AG20443 (cell line): ENCODE measurements at regions not wholly inside any gene's neighbourhood (a gene's known extent, or its start where the extent isn't known, plus 50 kb on each side); places are given as distances from the start of the nearest gene placed in this dataset.

Source experiments
- DNase-seq: peaks from one replicate; pipeline ENCODE4 v3.0.0; 2012; ENCODE audit warnings: low spot score, mixed read lengths

DNA sequence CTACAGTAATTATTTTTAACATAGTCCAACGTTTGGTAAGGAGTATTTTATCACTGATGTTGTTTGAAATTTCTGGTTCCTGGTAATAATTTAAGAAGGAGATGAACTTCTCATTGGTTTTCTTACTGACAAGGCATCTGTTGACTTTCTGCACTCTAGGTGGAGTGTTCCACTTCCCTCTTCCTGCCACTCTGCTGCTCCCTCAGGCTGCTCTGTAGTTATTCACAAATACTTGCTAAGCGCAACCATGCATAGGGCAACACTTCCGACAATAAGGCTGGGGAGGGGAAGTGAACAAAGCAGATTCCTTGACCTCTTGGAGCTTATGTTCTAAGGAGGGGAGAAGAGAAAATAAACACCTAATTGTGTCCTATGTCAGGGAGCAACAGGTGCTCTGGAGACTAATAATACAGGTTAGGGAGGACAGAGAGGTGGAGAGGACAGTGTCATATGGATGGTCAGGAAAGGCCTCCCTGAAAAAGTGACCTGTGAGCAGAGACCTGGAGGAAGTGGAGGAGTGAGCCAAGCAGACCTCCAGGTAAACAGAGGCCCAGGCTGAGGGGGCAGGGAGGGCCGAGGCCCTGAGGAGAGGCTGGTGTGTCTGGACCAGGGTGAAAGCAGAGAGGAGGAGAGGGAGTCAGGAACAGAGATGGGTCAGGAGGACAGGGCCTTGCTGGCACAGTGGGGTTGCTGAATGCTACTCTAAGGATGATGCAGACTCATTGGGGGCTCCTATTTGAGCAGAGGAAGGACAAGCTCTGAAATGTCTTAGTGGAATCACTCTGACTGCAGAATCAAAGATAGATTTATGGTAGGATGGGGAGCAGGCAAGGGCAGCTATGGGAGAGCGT, 134.8 kb upstream of the SLC24A3 start:
- DNase-seq, result no peak

- DNase-seq, result no peak
Measured at GRCh38 chr20:19078448-19079373, 133.7 kb upstream of the SLC24A3 start.

- DNase-seq, result no peak
Measured at GRCh38 chr20:19079536-19080299, 132.7 kb upstream of the SLC24A3 start.

- DNase-seq, result no peak
Measured at GRCh38 chr20:19081937-19082336, 130.5 kb upstream of the SLC24A3 start.

DNA sequence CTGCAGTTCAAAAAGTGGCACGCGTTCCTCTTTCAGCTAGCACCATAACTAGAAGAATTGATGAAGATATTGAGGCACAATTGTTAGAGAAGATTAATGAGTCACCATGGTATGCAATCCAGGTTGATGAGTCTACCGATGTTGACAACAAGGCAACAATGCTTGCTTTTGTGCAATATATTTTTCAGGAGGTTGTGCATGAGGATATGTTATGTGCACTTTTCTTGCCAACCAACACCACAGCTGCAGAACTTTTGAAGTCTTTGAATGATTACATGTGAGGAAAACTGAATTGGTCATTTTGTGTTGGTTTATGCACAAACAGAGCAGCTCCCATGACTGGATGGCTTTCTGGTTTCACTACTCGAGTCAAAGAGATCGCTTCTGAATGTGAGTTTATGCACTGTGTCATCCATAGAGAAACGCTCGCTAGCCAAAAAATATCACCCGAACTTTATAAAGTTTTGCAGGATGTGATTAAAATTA, 129.3 kb upstream of the SLC24A3 start:
- DNase-seq, result no peak

- no peak for DNase-seq
Measured at GRCh38 chr20:19090332-19090731, 122.1 kb upstream of the SLC24A3 start.

GRCh38 chr20:19094959-19095541, 117.4 kb upstream of the SLC24A3 start:
- no peak for DNase-seq

DNA sequence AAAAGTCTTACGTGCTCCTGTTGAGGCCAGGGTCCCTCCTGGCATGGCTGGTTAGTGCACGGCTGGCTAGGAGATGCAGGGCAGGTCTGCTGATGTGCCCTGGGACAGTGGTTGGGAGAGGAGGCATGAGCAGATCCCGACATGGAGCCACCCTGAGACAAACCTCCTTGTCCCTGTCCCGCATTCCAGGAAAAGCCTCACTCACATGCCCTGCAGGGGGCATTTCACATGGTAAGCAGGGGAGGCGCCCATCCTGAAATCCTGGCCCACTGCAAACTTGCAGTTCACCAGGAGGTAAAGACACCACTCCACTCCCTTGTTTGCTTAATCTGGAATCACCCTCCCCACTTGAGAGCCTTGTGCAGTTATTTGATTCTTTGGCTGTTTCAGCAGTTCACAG, 116.7 kb upstream of the SLC24A3 start:
- DNase-seq, result no peak

- no peak for DNase-seq
Measured at GRCh38 chr20:19096843-19097242, 115.6 kb upstream of the SLC24A3 start.

GRCh38 chr20:19098117-19098516, 114.3 kb upstream of the SLC24A3 start:
- no peak for DNase-seq

DNA sequence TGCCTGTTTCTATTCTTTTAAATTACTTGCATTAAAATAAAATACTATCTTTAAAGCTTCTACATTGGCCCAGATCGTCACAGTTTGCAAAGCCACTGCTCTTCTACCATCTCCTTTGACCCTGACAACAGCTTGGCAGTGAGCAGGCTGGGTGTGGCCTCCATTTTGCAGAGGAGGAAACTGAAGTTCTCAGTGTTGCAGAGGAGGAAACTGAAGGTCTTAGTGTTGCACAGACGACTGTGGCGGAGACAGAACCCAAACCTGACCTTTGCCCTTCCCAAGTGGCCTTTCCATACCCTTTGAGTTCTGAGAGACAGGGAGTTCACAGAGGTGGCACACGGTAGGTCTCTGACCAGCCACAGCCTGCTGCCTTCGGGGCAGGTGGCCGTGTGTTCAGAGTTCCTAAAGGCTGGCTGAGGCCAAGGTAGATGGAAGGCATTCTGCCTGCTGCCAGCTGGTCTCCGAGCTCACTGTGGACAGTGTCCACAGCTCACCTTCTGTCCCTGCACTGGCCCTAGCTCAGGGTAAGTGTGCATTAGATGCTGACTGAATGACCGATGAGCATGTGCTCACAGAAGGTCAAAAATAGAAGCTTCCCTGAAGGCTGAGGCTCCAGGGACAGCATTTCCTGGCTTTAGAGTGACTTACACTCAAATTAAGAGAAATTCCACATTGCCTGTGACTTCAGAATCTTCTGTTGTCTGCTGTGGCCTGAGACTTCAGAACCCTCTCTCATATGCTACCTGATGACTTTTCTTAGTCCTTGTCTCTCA, 113.5 kb upstream of the SLC24A3 start:
- DNase-seq, result no peak

DNA sequence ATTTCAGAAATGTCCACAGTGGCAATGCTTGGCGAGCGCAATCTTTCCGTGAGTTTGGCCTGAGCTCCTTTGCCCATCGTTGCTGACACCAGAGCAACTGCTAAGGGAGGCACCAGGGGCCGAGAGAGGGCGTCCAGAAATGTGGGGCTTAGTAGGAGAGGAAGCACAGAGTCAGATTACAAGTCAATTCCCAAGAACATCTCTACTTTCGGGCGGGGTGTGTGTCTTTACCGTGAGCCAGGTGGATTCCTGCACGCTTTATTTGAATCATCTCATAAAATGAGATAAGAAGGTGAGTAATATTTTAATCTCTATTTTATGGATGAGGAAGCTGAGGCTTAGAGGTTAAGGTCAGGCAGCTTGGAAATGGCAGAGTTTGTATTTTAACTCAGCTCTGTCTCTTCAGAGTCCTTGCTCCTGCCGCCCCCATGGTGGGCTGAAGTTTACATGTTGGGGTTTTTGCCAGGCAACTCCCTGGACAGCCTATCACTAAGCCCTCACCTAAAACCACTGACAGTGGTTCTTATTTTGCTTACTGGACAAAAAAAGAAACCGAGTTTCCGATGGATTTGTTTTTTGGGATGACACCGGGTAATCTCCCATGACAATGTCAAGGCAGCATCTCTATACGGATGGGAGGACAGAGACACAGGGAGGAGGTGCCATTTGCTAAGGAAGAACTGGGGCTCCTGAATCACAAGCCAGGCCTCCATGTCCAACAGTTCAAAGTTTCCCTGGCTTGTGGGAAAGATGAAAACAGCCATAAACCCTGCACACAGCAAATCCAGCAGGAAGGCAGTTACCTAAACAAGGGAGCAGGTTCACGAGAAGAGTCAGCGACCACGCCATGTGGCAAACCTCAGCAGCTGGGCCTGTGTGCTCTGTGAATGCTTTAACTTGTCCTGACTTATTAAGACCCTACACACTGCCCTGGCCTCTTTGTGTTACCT, 112.6 kb upstream of the SLC24A3 start:
- no peak for DNase-seq

GRCh38 chr20:19100975-19101374, 111.5 kb upstream of the SLC24A3 start:
- no peak for DNase-seq

GRCh38 chr20:19104186-19104585, 108.3 kb upstream of the SLC24A3 start:
- no peak for DNase-seq

DNA sequence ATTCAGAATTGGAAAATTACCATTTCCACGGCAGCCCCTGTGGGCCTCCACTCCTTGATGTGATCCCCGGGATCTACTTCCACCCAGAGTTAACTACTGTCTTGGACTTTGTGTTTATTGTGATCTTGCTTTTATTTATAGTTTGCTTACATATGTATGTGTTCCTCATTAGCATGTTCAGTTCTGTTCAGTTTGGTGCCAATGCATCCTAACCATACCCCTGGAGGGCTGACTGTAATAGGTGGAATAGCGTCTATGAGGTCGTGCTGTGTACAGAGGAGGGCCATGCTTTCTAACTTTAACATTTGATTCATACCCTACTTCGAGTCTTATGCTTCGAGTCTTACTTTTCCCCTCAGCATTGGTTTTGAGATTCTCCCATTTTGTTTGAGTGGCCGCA, 104.3 kb upstream of the SLC24A3 start:
- DNase-seq, result no peak

- DNase-seq, result no peak
Measured at GRCh38 chr20:19110285-19110684, 102.2 kb upstream of the SLC24A3 start.

GRCh38 chr20:19110881-19111460, 101.5 kb upstream of the SLC24A3 start:
- DNase-seq, result no peak

GRCh38 chr20:19112828-19113227, 99.6 kb upstream of the SLC24A3 start:
- DNase-seq, result no peak

- no peak for DNase-seq
Measured at GRCh38 chr20:19113343-19113930, 99.0 kb upstream of the SLC24A3 start.
